GM12892 (cell line): ENCODE measurements at regions not wholly inside any gene's neighbourhood (a gene's known extent, or its start where the extent isn't known, plus 50 kb on each side); places are given as distances from the start of the nearest gene placed in this dataset.

Source experiments
- POLR2A ChIP-seq: IDR thresholded peaks from 2 replicates; pipeline ENCODE4 v1.6.1; 2011; ENCODE audit warnings: low read depth, low read length, control low read depth
- POLR2AphosphoS5 ChIP-seq: IDR thresholded peaks from 2 replicates; pipeline ENCODE4 v1.6.1; 2011; ENCODE audit warnings: low read depth, low read length, control low read depth
- TAF1 ChIP-seq: IDR thresholded peaks from 2 replicates; pipeline ENCODE4 v1.6.1; 2011; ENCODE audit warnings: low read depth, mild to moderate bottlenecking, control low read depth, low read length, borderline replicate concordance

DNA sequence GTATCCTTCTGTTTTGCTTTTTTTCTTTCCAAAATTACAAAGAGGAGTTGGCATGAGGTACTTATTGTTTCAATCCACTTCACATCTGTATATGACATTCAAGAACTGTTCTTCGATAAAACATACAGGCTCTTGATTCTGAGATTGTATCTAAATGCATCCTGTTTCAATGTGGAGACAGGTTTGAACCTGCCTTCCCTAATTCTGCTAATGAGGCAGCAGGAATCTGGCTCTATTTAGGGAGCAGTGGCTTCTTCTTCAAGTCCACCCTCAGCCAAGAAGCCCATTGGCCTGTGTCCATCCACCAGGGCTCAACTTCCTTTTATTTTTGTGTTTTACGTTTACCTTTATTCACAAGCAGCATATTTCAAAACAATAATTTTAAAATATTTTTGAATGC, 84.8 kb upstream of the PIK3C3 start:
- TF ChIP-seq POLR2AphosphoS5 (no peak), TAF1 (no peak), POLR2A (no peak)
